ENCODE measurements at regions not wholly inside any gene's neighbourhood (a gene's known extent, or its start where the extent isn't known, plus 50 kb on each side); places are given as distances from the start of the nearest gene placed in this dataset.

- intact Hi-C loops (cut with micrococcal nuclease) = no loop called here
- no peak for DNase-seq
- TF ChIP-seq CTCF (IDR thresholded peaks at IDR 0.05) = no peak
- H3K27ac Mint-ChIP-seq = no peak overlapping the region
- no peaks in the 10 kb centered on the region for H3K36me3 Mint-ChIP-seq (ENCODE audit: low read depth)
- CTCF ChIA-PET = no interaction called here
- ATAC-seq (ENCODE audit: low read depth) = no peak
- H3K4me1 Mint-ChIP-seq = no peaks in the 10 kb centered on the region
- H3K4me3 Mint-ChIP-seq = no peak overlapping the region
- peaks cover 2% of the 10 kb centered on the region for H3K27me3 Mint-ChIP-seq
- POLR2A ChIA-PET = no interaction called here
- H3K9me3 Mint-ChIP-seq = no peaks in the 10 kb centered on the region
Measured at GRCh38 chr7:42426163-42426562, 189.2 kb upstream of the GLI3 start.

- H3K36me3 Mint-ChIP-seq (ENCODE audit: low read depth) = no peaks in the 10 kb centered on the region
- no peak for DNase-seq
- ChIA-PET CTCF (no interaction called here), POLR2A (no interaction called here)
- intact Hi-C loops (cut with micrococcal nuclease) = no loop called here
- H3K4me1 Mint-ChIP-seq = no peaks in the 10 kb centered on the region
- no peak for TF ChIP-seq CTCF (IDR thresholded peaks at IDR 0.05)
- ATAC-seq (ENCODE audit: low read depth) = no peak
- no peak overlapping the region for H3K4me3 Mint-ChIP-seq
- H3K9me3 Mint-ChIP-seq = no peaks in the 10 kb centered on the region
- no peak overlapping the region for H3K27ac Mint-ChIP-seq
- no peaks in the 10 kb centered on the region for H3K27me3 Mint-ChIP-seq
Measured at GRCh38 chr7:42414941-42415505, 178.0 kb upstream of the GLI3 start.

GRCh38 chr7:42414028-42414427 is 177.0 kb upstream of the GLI3 start:
- ATAC-seq (ENCODE audit: low read depth) (no peak), DNase-seq (no peak)
- TF ChIP-seq CTCF (IDR thresholded peaks at IDR 0.05) = no peak
- ChIA-PET POLR2A (no interaction called here), CTCF (no interaction called here)
- Mint-ChIP-seq H3K9me3 (no peaks in the 10 kb centered on the region), H3K36me3 (ENCODE audit: low read depth) (no peaks in the 10 kb centered on the region), H3K27ac (no peak overlapping the region), H3K27me3 (no peaks in the 10 kb centered on the region), H3K4me3 (no peak overlapping the region), H3K4me1 (no peaks in the 10 kb centered on the region)
- intact Hi-C loops (cut with micrococcal nuclease) = no loop called here

- DNase-seq (no peak), ATAC-seq (ENCODE audit: low read depth) (no peak)
- Mint-ChIP-seq H3K36me3 (ENCODE audit: low read depth) (no peaks in the 10 kb centered on the region), H3K4me1 (no peaks in the 10 kb centered on the region), H3K27me3 (no peaks in the 10 kb centered on the region), H3K4me3 (no peak overlapping the region), H3K9me3 (no peaks in the 10 kb centered on the region), H3K27ac (no peak overlapping the region)
- ChIA-PET CTCF (no interaction called here), POLR2A (no interaction called here)
- intact Hi-C loops (cut with micrococcal nuclease) = no loop called here
- TF ChIP-seq CTCF (IDR thresholded peaks at IDR 0.05) = no peak
Measured at GRCh38 chr7:42409296-42409695, 172.3 kb upstream of the GLI3 start.

- H3K27ac Mint-ChIP-seq = no peak overlapping the region
- ATAC-seq (ENCODE audit: low read depth) = no peak
- no peak for DNase-seq
- no peaks in the 10 kb centered on the region for H3K4me1 Mint-ChIP-seq
- intact Hi-C loops (cut with micrococcal nuclease) = no loop called here
- H3K36me3 Mint-ChIP-seq (ENCODE audit: low read depth) = no peaks in the 10 kb centered on the region
- POLR2A ChIA-PET = no interaction called here
- H3K9me3 Mint-ChIP-seq = no peaks in the 10 kb centered on the region
- H3K27me3 Mint-ChIP-seq = no peaks in the 10 kb centered on the region
- H3K4me3 Mint-ChIP-seq = no peak overlapping the region
- CTCF ChIA-PET = no interaction called here
- TF ChIP-seq CTCF (IDR thresholded peaks at IDR 0.05) = no peak
Measured at GRCh38 chr7:42407833-42408232, 170.8 kb upstream of the GLI3 start.

All from activated B cell treated with CpG ODN at 0.5 μM for 24 hours (primary cell).